Stimulated activated CD8-positive, alpha-beta memory T cell treated with anti-CD3 and anti-CD28 coated beads, Interleukin-15, amount 100 ng/mL, for 48 hours (primary cell): ENCODE measurements at regions not wholly inside any gene's neighbourhood (a gene's known extent, or its start where the extent isn't known, plus 50 kb on each side); places are given as distances from the start of the nearest gene placed in this dataset.

ENCODE experiments used
- DNase-seq, 2 donors: peaks; one replicate each; pipeline ENCODE4 v3.0.0-alpha.2; 2020; ENCODE audit warnings: low read depth in 2 of 2

DNA sequence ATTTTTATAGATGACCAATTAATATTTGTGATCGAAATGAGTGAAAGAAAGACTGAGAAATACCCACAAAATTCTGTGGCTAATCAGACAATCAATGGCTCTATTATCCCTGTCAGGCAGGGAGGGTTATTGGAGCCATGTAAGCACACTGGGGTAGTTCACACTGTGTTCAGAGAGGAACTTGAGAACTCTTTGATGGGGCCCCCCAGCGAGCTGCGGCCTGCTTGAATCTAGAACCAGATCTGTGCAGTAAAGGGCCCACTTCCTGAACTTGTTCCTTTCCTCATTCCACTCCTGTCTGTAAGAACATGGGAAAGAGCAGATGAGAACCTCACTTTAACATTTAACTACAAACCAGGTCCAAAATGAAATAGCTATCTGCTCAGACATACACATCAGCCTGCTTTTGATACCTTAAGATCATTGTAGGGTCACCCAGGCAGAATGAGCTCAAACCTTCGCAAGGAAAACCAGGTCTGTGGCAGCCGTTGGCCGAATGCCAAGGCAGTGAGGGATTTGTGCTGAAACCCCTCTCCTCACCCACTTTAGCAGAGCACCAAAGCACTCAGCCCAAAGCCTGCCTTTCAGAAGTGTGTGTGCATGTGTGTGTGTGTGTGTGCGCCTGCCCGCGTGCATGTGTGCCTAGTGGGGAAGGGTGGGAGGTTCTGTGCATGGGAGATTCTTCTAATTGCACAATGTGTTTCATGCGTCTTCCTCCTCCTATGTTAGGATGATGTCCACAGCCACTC, 365.6 kb upstream of the MGMT start:
- DNase-seq, result no peak

DNA sequence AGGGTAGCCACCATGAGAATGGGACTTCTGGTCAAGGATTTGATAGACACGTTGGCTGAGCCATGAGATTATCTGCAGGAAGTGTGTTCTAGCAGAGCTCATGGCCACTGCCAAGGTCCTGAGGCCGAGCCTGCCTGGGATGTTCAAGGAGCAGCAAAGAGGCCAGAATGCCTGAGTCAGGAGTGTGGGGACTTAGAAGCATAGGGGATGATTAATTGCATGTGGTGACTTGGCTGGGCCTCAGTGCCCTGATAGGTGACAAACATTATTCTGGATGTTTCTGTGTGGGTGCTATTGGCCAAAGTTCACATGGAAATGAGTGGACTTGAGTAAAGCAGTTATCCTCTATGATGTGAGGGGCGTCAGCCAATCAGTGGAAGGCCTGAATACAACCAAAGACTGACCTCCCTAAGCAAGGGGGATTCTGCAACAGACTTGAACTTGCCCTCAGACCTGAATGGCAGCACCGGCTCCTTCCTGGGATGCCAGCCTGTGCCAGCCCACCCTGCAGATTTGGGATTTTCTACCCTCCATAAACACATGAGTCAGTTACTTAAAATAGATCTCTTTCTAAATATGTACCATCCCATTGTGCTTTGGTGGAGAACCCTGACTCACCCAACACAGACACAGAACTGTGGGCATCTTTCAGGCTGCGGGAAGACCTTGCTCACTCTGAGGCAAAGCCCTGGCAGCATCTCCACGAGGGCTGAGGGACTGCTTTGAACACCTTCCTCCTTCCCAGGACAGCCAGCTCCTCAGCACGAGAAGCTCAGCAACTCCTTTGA, 363.9 kb upstream of the MGMT start:
- DNase-seq, result no peak

DNA sequence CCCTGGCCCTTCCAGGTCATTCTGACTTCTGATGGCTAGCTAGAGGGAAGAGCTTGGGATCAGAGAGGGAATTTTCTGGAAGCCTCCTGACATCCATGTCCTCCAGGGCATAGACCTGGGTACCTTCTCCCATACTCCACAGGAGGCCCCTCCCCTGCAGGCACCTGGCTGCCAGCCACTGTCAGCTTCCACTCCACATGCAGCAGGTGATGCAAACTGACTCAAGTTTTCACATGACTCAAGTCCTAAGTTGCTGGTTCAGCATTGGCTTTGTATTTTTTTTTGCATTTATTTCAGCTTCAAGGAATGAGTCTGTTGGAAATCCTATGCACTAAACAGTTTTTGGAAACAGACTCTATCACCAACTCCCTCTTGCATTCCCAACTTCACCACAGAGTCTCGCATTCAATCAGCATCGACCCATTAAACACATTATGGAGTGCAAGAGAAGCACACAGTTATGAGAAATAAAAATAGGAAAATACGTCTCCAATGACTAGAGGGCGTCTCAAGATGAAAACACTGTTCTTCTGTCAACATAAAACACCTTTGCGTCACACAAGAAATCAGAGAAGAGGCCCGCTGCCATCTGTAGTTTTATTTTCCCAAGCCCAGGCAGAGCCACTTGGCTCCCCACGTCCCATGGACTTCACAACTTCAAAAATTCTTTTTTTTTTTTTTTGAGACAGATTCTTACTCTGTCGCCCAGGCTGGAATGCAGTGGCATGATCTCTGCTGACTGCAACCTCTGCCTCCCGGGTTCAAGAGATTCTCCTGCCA, 362.6 kb upstream of the MGMT start:
- no peak for DNase-seq

DNA sequence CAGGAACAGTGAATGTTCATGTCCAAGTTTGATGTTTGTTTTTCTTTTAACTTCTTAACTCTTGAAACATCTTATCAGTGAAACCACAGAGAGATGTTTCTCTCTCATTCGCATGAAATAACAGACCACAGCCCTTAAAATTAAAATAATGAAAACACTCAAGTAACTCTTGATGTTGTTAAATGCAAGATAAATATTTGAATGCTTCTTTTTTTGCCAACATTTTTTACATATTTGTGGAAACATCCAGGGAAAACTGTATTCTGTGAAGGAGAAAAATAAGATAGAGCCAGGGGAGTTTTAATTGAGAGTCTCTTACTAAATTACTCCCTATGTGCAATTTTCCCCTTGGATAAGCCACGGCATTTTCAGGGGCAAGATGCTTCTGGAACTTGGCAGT, 361.8 kb upstream of the MGMT start:
- DNase-seq, result no peak

DNA sequence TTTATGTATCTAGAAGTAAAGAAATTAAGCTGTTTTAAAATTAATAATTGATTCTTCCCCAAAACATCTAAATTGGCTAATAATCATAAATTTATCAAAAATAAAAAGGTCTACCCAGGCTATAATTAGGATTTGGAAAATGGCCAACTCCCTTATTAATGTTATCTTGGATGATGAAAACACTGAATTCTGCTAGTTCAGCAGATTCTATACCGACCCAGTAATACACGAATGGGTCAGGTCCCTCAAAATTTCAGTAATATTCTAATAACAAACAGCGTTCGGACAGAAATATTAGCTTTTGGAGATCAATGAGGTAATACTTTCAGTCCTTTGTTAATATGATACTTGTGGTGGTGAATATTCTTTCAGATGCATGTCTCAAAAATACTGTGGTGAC, 360.7 kb upstream of the MGMT start:
- DNase-seq, result no peak

DNA sequence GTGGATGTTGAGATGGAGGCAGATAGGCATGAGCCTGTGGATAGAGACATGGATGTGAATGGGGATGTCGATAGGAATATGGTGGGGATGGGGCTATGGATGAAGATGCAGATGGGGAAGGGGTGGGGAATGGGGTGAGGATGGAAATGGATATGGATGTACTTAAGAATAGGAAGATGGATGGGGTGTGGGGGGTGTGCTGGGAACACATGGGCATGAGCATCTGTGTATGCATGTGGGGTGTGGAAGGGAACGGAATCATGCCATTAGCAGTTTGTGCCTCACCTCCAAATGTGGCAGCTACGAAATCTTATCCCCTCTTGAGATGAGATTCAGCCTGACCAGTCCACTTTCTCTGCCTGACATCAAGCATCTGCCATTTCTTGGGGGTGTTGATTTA, 359.5 kb upstream of the MGMT start:
- no peak for DNase-seq

DNA sequence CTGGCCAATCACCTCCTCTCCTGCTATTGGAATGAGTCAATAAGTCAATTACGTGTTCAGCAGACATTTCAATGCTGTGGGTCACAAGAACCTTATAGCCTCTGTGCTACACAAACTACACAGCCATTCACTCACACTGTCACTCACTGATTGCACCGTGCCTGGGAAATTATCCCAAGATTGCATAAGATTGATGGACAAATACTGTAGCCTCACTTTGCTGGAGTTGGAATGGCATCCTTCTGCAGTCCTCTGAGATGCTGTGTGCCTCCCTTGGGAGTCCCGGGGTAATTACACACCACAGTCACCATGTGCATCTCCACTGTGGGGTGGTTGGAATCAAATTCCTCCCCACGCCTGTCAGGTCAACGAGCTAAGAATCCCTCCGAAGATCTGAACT, 358.7 kb upstream of the MGMT start:
- no peak for DNase-seq

DNA sequence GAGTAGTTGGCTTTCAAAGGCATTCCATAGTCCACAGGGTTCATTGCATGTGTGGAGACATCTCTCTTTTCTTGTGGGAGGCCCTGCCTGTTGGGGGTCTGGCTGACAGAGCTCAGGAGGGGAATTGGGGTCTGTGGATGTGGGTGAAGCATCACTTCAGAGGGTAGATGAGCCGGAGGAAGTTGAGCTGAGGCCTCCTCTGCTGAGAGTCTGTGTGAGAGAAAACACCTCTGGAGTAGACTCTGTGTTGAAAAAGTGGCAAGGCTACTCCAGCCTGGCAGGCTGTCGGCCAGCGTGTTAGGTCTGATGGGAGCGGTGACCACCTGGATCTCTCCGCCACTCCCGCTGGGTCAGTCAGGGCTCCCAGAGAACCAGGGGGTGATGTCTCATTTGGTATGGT, 358.0 kb upstream of the MGMT start:
- no peak for DNase-seq

DNA sequence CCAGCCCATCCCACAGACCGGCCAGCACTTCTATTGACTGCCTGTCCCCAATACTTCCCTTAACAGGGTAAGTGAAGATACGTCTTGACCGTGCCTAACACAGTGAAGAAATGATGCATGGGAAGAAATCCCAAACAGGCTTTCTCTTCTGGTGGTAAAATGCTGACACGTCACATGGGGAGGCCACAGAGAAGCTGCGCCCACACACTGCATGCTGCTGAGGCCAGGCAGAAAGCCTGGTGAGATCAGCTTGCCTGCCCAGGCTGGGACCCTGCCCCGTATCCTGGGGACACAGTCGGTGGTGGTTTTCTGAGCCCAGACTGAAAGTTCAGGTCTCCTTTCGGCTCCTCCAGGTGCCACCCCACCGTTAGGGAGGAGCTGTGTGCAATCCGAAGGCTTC, 356.3 kb upstream of the MGMT start:
- no peak for DNase-seq

DNA sequence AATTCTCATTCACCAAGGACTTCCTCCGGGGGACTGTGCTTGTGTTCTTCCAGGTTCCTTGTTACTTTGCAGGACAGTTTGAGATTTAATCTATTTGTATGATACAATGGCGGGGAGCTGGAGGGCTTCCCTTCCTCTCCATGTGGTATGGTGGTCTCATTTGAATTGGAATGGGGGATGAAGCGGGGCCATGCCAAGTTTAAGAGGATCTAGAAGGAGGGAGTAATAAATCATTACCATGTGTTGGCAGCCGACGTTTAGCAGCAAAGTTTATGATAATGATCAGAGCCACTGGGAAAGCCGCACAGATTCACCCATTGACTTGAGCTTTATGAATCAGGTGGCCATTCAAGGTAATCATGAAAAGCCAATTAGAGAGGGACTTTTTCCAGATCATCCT, 355.1 kb upstream of the MGMT start:
- DNase-seq, result no peak

DNA sequence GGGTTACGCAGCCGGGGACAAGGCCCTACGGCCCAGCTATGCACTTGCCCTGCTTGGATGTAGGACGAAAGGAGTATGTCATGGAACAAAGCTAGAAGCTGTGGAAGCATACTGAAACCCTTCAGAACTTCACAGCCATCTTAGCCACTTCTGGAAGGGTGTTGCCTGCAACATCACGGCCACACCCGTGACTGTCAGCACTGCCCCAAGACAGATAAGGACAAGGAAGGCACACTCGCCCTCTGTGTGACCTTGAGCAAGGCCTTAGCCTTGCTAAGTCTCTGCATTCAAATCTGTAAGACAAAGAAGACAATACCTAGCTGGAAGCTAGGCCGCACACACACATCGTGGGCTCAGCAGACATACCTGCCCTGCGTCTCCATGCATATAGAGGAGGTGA, 352.5 kb upstream of the MGMT start:
- no peak for DNase-seq

DNA sequence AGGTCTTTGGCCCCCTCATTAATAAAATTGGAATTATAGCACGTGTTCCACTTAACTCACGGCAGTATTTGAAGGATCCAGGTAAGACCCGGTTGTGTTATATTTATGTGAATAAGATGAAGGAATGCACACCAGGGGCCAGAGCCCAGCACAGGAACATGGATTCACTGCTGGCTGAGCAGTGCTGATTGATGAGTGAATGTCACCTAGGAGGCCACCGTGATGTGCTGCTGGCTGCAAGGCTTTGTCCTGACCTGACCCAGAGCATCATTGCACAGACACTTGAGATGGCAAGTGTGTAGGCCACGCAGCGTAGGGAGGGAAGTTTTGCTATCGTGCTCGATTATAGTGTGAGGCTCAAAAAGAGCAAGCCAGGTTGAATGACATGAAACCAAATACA, 350.7 kb upstream of the MGMT start:
- no peak for DNase-seq

DNA sequence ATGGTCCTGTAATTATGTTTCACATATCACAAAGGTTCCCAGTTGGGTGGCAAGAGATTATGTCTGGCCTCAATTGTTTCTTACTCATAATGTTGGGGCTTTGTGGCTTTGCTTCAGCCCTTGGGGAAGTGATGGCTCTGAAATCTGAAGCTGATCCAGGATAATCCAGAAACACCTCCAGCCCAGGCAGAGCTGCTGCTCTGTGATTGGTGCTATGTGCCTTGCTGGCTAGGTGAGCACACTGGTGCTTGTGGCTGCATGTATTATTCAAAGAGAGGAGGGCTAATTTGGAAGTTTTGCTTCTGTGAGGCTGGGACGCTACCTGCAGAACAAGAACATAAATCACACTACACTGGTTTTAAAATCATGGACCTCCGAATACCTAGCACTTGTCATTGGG, 346.6 kb upstream of the MGMT start:
- DNase-seq, result no peak

DNA sequence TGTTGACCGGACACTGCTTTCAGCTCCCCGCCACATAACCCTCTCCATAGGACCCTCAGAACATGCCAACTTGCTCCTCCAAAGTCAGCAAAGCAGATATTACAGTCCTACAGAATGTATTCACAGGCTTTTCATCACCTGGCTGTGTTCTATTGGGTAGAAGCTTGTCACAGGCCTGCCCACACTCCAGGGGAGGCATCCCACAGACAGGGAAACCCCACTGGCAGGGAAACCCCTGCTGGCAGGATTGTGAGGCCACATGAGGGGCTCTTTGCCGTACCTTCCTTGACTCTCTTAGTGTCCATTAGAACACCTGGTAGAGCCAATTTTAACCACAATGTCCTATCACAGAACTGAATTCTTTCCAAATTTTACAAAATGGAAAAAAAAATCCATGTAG, 344.2 kb upstream of the MGMT start:
- no peak for DNase-seq

DNA sequence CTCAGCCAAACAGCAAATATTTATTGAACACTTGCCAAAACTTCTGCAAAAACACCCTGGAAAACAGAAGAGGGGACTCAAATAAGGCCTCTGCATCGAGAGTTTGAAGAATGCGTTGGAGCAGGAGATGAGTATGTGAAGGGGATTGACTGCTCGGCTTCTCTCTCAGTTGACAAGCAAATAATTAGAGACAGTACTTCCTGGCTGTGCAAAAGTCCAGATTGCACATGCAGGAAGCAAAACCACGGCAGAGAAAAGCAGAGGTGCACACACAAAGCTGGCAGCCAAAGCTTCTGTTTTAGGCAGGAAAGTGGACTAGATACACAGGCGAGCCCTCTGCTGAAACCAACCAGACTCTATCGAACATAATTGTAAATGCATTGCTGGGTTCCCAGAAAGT, 343.6 kb upstream of the MGMT start:
- no peak for DNase-seq

DNA sequence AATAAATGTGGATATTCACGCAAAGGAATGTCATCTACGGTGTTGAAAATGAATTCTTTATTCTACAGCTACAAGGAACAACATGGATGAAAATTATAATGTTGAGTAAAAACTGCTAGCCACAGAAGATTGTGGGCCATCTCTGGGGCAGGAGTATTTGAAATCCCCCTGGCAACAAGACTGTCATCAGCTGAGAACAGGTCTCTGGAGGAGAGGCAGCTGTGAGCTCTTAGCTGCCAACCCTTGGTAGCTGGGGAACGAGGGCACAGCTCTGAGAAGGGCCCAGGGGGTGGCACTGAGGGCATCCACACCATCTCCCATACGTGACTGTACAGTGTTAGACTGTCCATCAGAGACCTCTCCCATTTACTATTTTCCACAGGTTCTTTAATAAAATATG, 340.1 kb upstream of the MGMT start:
- no peak for DNase-seq

DNA sequence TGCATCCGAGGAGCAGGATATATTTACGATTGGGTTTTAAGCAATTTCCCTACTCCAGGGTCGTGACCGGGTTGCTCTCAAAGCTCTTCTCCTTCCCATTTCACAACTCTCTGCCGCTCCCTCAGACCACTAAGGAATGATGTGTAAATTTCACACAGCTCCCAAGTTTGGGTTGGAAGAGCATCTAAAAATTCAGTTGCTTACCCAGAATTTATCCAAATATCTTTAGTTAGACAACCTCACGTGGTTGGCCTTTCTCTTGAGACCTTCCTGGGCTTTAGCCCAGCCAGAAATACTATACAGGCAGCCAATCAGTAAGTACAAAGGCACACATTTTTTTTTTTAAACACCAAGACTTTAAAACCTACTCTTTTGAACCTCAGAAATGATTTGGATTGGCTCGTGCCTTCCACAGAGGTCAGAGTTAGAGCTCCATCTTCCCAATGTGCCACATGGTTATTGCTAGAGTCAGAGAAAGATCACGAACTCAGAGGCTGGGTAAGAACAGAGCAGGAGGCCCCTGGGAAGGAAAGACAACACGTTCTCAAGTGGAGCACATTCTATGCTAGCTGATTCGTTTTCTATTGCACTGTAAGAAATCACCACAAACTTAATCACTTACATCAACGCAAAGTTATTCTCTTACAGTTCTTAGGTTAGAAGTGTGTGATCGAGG, 335.4 kb upstream of the MGMT start:
- no peak for DNase-seq

DNA sequence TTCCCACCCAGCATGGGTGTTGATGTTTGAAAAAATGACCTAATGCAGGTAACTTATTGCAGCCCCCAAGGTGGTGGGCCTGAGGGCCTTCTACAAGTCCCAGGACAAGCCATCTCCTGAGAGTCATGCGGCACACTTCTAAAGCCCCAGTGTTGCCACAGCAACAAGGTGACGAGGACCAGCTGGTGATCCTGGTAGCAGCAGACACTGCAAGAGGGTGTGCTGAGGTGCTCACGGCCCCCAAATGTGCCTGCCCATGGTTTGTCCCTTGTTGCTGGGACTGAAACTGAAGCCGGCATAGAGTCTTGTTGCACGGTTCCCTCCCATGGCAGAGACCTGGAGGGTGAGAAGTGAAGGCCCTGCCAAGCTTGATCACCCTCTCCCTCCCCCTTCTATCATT, 333.2 kb upstream of the MGMT start:
- DNase-seq, result no peak

DNA sequence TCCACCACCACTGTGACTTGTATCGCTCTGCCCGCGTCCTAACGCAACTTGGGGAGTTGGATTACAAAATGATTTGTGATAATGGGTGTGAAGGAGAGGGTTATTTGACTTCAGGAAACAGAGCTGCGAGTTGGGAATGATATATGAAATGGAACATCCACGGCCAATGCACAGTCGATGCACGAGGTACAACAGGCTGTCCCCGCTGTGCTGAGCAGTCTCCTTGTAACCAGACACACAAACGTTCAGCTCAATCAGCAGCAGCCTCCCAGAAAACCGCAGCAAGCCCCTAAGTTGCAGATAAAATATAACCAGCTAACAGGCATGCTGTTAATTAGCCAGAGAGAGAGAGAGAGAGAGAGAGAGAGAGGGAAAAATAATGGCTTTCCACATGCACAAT, 332.7 kb upstream of the MGMT start:
- DNase-seq, result no peak

DNA sequence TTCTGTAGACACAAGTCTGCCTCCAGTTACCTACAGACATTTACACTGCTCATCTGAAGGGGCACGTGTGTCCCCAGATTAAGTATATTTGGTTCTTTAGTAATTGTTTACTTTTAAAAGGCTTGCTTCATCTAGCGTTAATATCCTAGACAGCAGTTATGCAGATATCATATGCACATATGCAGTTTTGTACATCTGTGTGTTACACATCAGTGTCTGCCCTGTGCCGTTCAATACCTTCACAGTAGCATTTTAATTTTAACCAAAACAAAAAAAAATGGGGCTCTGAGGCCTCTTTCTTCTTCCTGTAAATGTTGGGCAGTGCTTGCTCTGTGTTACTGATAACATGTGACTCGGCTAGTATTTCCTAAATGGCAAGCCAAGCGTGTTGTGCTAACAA, 331.4 kb upstream of the MGMT start:
- no peak for DNase-seq

DNA sequence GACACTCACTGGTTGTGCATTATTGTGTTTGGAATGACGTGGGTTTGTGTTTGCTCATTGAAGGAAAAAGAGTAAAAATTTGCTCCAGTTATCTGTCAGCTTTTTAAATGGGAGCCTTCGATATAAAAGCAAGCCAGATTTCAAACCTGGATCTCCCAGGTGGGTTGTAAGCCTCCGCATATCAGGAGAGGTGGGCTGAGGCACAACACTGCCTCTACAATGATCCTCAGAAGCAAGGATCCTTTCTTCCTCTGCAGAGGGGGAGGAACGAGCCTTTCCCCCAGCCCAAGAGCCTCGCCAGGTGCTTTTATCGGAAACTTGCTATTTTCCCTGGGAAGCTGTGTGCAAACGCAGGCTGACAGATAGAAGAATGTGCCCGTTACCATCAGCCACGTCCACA, 331.0 kb upstream of the MGMT start:
- no peak for DNase-seq

DNA sequence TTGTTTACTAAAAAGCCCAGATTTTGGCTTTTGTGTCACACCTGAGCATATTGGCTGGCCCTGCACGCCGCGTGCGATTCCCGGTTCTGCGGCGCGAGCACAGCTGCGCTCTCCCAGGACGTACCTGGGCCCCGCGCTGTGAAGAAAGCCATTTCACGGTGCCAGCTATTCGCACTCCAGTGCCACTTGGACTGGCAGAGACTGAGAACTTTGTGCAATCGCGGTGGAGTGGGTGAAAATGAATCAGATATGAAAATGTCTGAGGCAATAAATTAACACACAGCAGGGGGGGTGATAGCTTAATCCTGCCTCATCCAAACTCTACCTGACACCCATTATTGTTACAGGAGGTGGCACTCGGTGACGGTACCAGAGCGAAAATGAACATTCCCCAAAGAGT, 330.1 kb upstream of the MGMT start:
- DNase-seq, result no peak
